ENCODE measurements at regions not wholly inside any gene's neighbourhood (a gene's known extent, or its start where the extent isn't known, plus 50 kb on each side); places are given as distances from the start of the nearest gene placed in this dataset.

GRCh38 chr13:29917650-29918049 is 67.2 kb upstream of the UBL3 start:
- no peak for TF ChIP-seq POLR2A (IDR thresholded peaks at IDR 0.05)
- TF ChIP-seq CTCF (IDR thresholded peaks at IDR 0.05 in 4 of 5, conservative IDR thresholded peaks at IDR 0.05 in 1 of 5) = no peak

Measured in gastrocnemius medialis (tissue), 4 donors.